B cell (primary cell): ENCODE measurements at regions not wholly inside any gene's neighbourhood (a gene's known extent, or its start where the extent isn't known, plus 50 kb on each side); places are given as distances from the start of the nearest gene placed in this dataset.

Source experiments
- ATAC-seq: fragments of 200-7000 bp; cut with Tn5 transposase; one replicate; pipeline ENCODE4 v1.10.0; 2021; ENCODE audit warnings: low read depth, mild to moderate bottlenecking, moderate number of reproducible peaks, moderate library complexity
- CTCF ChIA-PET: fragments of 350-600 bp; sonication (Branson Sonifier 250); formaldehyde crosslinking; loops from one replicate; lab custom pipeline; 2021; ENCODE audit warnings: antibody characterized with exemption, inconsistent platforms; lab: Charles Lee
- POLR2A ChIA-PET: fragments of 350-600 bp; sonication (Branson Sonifier 250); formaldehyde crosslinking; loops from one replicate; lab custom pipeline; 2021; ENCODE audit warnings: antibody characterized with exemption; lab: Charles Lee
- DNase-seq: peaks from one replicate; pipeline ENCODE4 v3.0.0; 2013
- H2AFZ ChIP-seq: 2 replicates; pipeline ENCODE4 v1.6.1; 2012; ENCODE audit warnings: mild to moderate bottlenecking, low read depth, low read length; ENCODE audit not compliant: insufficient read depth, poor library complexity, severe bottlenecking
- H3K27ac ChIP-seq, 2 donors: 1 replicate in 1 of 2; 2 replicates in 1 of 2; pipeline ENCODE4 v1.5.1; 2012 to 2013; ENCODE audit warnings: low read length in 2 of 2, mild to moderate bottlenecking in 2 of 2, moderate library complexity in 1 of 2
- H3K27me3 ChIP-seq, 4 experiments: fragments of 200-600 bp in 1 of 4; sonication (generic) in 1 of 4; replicated peaks in 1 of 4; 1 replicate in 2 of 4; 2 replicates in 2 of 4; pipeline versions ENCODE4 v1.6.1 to v1.7.0; 2013 to 2016; ENCODE audit warnings: low read length in 3 of 4, mild to moderate bottlenecking in 2 of 4, mixed read lengths in 1 of 4, moderate library complexity in 1 of 4; ENCODE audit not compliant: insufficient read depth in 4 of 4, control insufficient read depth in 3 of 4; ENCODE audit errors: control extremely low read depth in 1 of 4
- H3K36me3 ChIP-seq, 2 experiments: replicated peaks in 1 of 2; 1 replicate in 1 of 2; 2 replicates in 1 of 2; pipeline versions ENCODE4 v1.6.1 to v1.7.1; 2013; ENCODE audit warnings: low read length in 1 of 2; ENCODE audit not compliant: insufficient read depth in 2 of 2, control insufficient read depth in 1 of 2; ENCODE audit errors: control extremely low read depth in 1 of 2, extremely low read depth in 1 of 2
- H3K4me1 ChIP-seq, 2 donors: fragments of 200-600 bp in 1 of 2; sonication (generic) in 1 of 2; 1 replicate in 1 of 2; 2 replicates in 1 of 2; pipeline versions ENCODE4 v1.5.1 to v1.6.1; 2013 to 2017; ENCODE audit warnings: low read length in 2 of 2; ENCODE audit not compliant: control insufficient read depth in 2 of 2, insufficient read depth in 2 of 2
- H3K4me2 ChIP-seq: replicated peaks from 2 replicates; pipeline ENCODE3; 2012; ENCODE audit warnings: mild to moderate bottlenecking, low read depth, low read length; ENCODE audit not compliant: poor library complexity, severe bottlenecking
- H3K4me3 ChIP-seq, 5 experiments: fragments of 200-600 bp in 1 of 5; sonication (generic) in 1 of 5; 1 replicate in 3 of 5; 2 replicates in 2 of 5; pipeline versions ENCODE4 v1.5.1 to v1.7.0; 2011 to 2016; ENCODE audit warnings: low read length in 4 of 5, mild to moderate bottlenecking in 4 of 5, low read depth in 2 of 5, control low read depth in 1 of 5, moderate library complexity in 1 of 5; ENCODE audit not compliant: insufficient read depth in 1 of 5; ENCODE audit errors: control extremely low read depth in 1 of 5, extremely low read depth in 1 of 5
- H3K79me2 ChIP-seq: fragments of 200-600 bp; sonication (generic); one replicate; pipeline ENCODE4 v1.6.0; 2016; ENCODE audit warnings: low read length; ENCODE audit not compliant: control insufficient read depth, insufficient read depth
- H3K9ac ChIP-seq: fragments of 200-600 bp; sonication (generic); 2 replicates; pipeline ENCODE4 v1.6.1; 2017; ENCODE audit warnings: mild to moderate bottlenecking, low read length, moderate library complexity
- H3K9me3 ChIP-seq, 3 donors: one replicate each; pipeline versions ENCODE4 v1.6.1 to v1.7.1; 2013; ENCODE audit warnings: low read length in 2 of 3; ENCODE audit not compliant: control insufficient read depth in 2 of 3, insufficient read depth in 1 of 3; ENCODE audit errors: control extremely low read depth in 1 of 3
- H4K20me1 ChIP-seq: 2 replicates; pipeline ENCODE4 v1.6.0; 2012; ENCODE audit warnings: mild to moderate bottlenecking, low read length; ENCODE audit not compliant: insufficient read depth, control insufficient read depth, poor library complexity, severe bottlenecking
- H3K27ac Mint-ChIP-seq: one replicate; pipeline ENCODE4 v1.8.0; 2021; ENCODE audit warnings: mixed read lengths
- H3K27me3 Mint-ChIP-seq: one replicate; pipeline ENCODE4 v1.8.0; 2021; ENCODE audit warnings: mixed read lengths
- H3K4me1 Mint-ChIP-seq: one replicate; pipeline ENCODE4 v1.8.0; 2021; ENCODE audit warnings: mixed read lengths
- H3K4me3 Mint-ChIP-seq: one replicate; pipeline ENCODE4 v1.8.0; 2021; ENCODE audit warnings: mixed read lengths
- H3K9me3 Mint-ChIP-seq: one replicate; pipeline ENCODE4 v1.8.0; 2022; ENCODE audit warnings: mixed read lengths; ENCODE audit not compliant: insufficient read depth
- EZH2 ChIP-seq: IDR thresholded peaks from 2 replicates; pipeline ENCODE4 v1.6.1; 2012; ENCODE audit warnings: borderline replicate concordance, low read depth, mild to moderate bottlenecking, moderate library complexity, low read length; ENCODE audit not compliant: insufficient read depth, poor library complexity, severe bottlenecking
- WGBS: methylation state at CpG from one replicate; pipeline ENCODE4 v1.1.5; 2013; ENCODE audit warnings: missing lambda C conversion rate; ENCODE audit not compliant: insufficient coverage; 5-methylcytosine and 5-hydroxymethylcytosine counted together
- intact Hi-C: fragments of 100-400 bp; cut with micrococcal nuclease; formaldehyde crosslinking; loops from one replicate; pipeline ENCODE4 v1.10.0; 2022
- TF ChIP-seq, protein P1 (sequence below): fragments of 200-600 bp; IDR thresholded peaks from one replicate; pipeline ENCODE4 v1.8.0; 2022; ENCODE audit warnings: antibody characterized with exemption, mild to moderate bottlenecking

- Mint-ChIP-seq H3K4me3 (no peak overlapping the region), H3K9me3 (no peaks in the 10 kb centered on the region), H3K27ac (no peak overlapping the region), H3K4me1 (no peaks in the 10 kb centered on the region), H3K27me3 (peaks cover 13% of the 10 kb centered on the region)
- H3K9ac ChIP-seq: no peak overlapping the region
- H3K4me3 ChIP-seq: no peak overlapping the region
- H3K4me1 ChIP-seq: no peaks in the 10 kb centered on the region
- TF ChIP-seq, protein P1, sequence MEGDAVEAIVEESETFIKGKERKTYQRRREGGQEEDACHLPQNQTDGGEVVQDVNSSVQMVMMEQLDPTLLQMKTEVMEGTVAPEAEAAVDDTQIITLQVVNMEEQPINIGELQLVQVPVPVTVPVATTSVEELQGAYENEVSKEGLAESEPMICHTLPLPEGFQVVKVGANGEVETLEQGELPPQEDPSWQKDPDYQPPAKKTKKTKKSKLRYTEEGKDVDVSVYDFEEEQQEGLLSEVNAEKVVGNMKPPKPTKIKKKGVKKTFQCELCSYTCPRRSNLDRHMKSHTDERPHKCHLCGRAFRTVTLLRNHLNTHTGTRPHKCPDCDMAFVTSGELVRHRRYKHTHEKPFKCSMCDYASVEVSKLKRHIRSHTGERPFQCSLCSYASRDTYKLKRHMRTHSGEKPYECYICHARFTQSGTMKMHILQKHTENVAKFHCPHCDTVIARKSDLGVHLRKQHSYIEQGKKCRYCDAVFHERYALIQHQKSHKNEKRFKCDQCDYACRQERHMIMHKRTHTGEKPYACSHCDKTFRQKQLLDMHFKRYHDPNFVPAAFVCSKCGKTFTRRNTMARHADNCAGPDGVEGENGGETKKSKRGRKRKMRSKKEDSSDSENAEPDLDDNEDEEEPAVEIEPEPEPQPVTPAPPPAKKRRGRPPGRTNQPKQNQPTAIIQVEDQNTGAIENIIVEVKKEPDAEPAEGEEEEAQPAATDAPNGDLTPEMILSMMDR: no peak
- TF ChIP-seq EZH2: no peak
- H3K79me2 ChIP-seq: no peaks in the 10 kb centered on the region
- DNase-seq (no peak), ATAC-seq (no peak)
- CTCF ChIA-PET: no interaction called here
- POLR2A ChIA-PET: no interaction called here
- H3K9me3 ChIP-seq: peaks cover 0 to 4% (median 0%) of the 10 kb centered on the region in 3 donors
- H3K4me2 ChIP-seq: no peak overlapping the region
- intact Hi-C loops: no loop called here
- H3K27me3 ChIP-seq: no peaks in the 10 kb centered on the region
- H4K20me1 ChIP-seq: no peaks in the 10 kb centered on the region
- H3K27ac ChIP-seq: no peak overlapping the region
- H3K36me3 ChIP-seq: no peaks in the 10 kb centered on the region
- WGBS: 90% methylated on average over 2 of the region's 3 CpGs
- H2AFZ ChIP-seq: no peak overlapping the region
Observed at GRCh38 chr15:92268900-92269299, 124.8 kb upstream of the ST8SIA2 start.

DNA sequence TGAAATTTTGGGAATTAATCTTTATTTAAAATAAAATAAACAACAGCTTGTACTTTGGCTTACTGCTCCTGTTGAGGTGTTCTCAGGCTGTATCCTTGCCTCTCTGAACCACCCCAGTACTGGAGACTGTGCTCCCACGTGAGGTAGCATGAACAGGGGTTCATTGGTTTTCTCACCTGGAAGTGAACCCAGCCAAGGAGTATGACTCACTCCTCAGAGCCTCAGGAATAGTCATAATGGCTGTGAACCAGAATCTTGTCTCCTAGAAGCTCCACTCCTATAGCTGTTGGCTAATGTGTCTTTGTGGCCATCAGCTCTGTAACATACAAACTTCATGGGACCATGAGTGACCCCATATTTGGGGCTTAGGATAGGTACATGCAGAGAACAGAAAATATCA lies 122.5 kb upstream of the ST8SIA2 start:
- no peaks in the 10 kb centered on the region for H3K36me3 ChIP-seq
- no peak overlapping the region for H3K4me2 ChIP-seq
- H3K9me3 ChIP-seq: peaks cover 0 to 4% (median 0%) of the 10 kb centered on the region in 3 donors
- no peak overlapping the region for H2AFZ ChIP-seq
- Mint-ChIP-seq H3K4me1 (no peaks in the 10 kb centered on the region), H3K4me3 (no peak overlapping the region), H3K9me3 (no peaks in the 10 kb centered on the region), H3K27me3 (peaks cover 15% of the 10 kb centered on the region), H3K27ac (no peak overlapping the region)
- no CpG with 5 or more reads among the region's 1 CpG for WGBS
- no peak overlapping the region for H3K4me3 ChIP-seq
- CTCF ChIA-PET: no interaction called here
- H4K20me1 ChIP-seq: no peaks in the 10 kb centered on the region
- no peak for TF ChIP-seq EZH2
- TF ChIP-seq, protein P1: no peak
- no peaks in the 10 kb centered on the region for H3K79me2 ChIP-seq
- DNase-seq (no peak), ATAC-seq (no peak)
- POLR2A ChIA-PET: no interaction called here
- no peaks in the 10 kb centered on the region for H3K4me1 ChIP-seq
- no peak overlapping the region for H3K9ac ChIP-seq
- no peaks in the 10 kb centered on the region for H3K27me3 ChIP-seq
- intact Hi-C loops: no loop called here
- no peak overlapping the region for H3K27ac ChIP-seq
